Suprapubic skin (tissue), 4 donors: ENCODE measurements at regions not wholly inside any gene's neighbourhood (a gene's known extent, or its start where the extent isn't known, plus 50 kb on each side); places are given as distances from the start of the nearest gene placed in this dataset.

ENCODE experiments used
- DNase-seq, 2 donors: peaks; one replicate each; pipeline ENCODE4 v3.0.0-alpha.2; 2019; ENCODE audit warnings: low spot score in 2 of 2
- H3K27ac ChIP-seq: fragments of 200-600 bp; sonication (generic); one replicate; pipeline ENCODE4 v1.5.1; 2019
- H3K27me3 ChIP-seq: fragments of 200-600 bp; sonication (generic); one replicate; pipeline ENCODE4 v1.5.1; 2019
- H3K36me3 ChIP-seq: fragments of 200-600 bp; sonication (generic); one replicate; pipeline ENCODE4 v1.5.1; 2019
- H3K4me1 ChIP-seq: fragments of 200-600 bp; sonication (generic); one replicate; pipeline ENCODE4 v1.5.1; 2019
- H3K4me3 ChIP-seq: fragments of 200-600 bp; sonication (generic); one replicate; pipeline ENCODE4 v1.5.1; 2019; ENCODE audit warnings: mild to moderate bottlenecking
- H3K9me3 ChIP-seq: fragments of 200-600 bp; sonication (generic); one replicate; pipeline ENCODE4 v1.5.1; 2019
- EP300 ChIP-seq: sonication (generic); formaldehyde crosslinking; IDR thresholded peaks from one replicate; pipeline ENCODE4 v1.6.1; 2017; ENCODE audit warnings: antibody characterized with exemption
- POLR2A ChIP-seq, 2 donors: fragments of 450-650 bp; IDR thresholded peaks; one replicate each; pipeline ENCODE4 v1.6.1; 2017; ENCODE audit warnings: antibody characterized with exemption in 2 of 2, mild to moderate bottlenecking in 2 of 2, moderate library complexity in 2 of 2
- POLR2AphosphoS5 ChIP-seq, 3 donors: sonication (generic); formaldehyde crosslinking; IDR thresholded peaks; one replicate each; pipeline ENCODE4 v1.6.1; 2017; ENCODE audit warnings: antibody characterized with exemption in 3 of 3
- WGBS: methylation state at CpG from one replicate; pipeline ENCODE4 v1.1.5; 2018; 5-methylcytosine and 5-hydroxymethylcytosine counted together
- TF ChIP-seq, protein P1 (sequence below), 2 donors: fragments of 200-600 bp in 1 of 2; fragments of 450-650 bp in 1 of 2; sonication (generic) in 1 of 2; IDR thresholded peaks; one replicate each; pipeline ENCODE4 v1.5.1; 2016 to 2019; ENCODE audit warnings: antibody characterized with exemption in 2 of 2, mild to moderate bottlenecking in 1 of 2, moderate library complexity in 1 of 2

DNA sequence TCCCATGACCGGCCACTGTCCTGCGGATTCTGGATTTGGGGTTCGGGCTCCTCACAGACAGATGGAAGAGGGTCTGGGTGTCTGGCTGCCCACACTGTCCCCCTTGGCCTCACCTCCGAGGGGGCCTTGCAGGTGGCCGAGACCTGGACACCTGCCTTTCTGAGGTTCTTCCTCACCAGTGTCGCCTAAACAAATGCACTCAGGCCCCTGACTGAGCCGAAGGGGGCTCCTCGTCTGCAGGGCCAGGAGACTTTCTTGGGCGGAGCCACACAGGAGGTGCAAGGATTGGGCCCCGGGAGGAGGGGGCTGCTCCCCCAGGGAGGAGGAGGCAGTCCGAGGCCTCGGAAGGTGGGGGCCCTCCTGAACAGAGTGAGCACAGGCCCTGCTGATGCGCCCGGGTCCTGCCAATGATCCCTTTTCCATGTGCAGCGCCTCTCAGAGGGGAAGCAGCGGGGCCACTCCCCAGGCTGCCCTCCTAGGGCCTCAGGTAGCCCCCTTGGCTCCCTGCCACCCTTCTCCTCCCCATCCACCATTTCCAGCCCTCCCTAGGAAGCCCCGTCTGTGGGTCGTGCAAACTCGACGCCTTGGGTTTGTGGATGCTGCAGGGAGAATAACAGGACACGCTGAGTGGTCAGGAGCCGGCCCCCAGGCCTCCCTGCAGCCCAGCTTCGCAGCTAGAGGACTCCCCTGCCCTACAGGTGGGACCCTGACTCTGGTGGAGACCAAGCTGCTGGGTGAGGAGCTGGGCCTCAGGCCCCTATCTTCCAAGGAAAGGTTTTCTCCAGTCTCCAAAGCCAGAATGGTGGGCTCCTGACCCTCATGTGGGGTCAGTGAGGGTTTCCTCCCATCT, 63.4 kb upstream of the ZNF469 start:
- Histone ChIP-seq H3K9me3 (no peaks in the 10 kb centered on the region), H3K36me3 (no peaks in the 10 kb centered on the region), H3K4me1 (peaks cover 24% of the 10 kb centered on the region), H3K4me3 (no peak overlapping the region), H3K27me3 (peaks cover 11% of the 10 kb centered on the region), H3K27ac (no peak overlapping the region)
- WGBS: 84% methylated on average over 20 of the region's 23 CpGs
- no peak for DNase-seq
- TF ChIP-seq POLR2A (IDR thresholded peaks at IDR 0.05) (no peak), EP300 (no peak), POLR2AphosphoS5 (IDR thresholded peaks at IDR 0.05) (no peak)
- TF ChIP-seq, protein P1, sequence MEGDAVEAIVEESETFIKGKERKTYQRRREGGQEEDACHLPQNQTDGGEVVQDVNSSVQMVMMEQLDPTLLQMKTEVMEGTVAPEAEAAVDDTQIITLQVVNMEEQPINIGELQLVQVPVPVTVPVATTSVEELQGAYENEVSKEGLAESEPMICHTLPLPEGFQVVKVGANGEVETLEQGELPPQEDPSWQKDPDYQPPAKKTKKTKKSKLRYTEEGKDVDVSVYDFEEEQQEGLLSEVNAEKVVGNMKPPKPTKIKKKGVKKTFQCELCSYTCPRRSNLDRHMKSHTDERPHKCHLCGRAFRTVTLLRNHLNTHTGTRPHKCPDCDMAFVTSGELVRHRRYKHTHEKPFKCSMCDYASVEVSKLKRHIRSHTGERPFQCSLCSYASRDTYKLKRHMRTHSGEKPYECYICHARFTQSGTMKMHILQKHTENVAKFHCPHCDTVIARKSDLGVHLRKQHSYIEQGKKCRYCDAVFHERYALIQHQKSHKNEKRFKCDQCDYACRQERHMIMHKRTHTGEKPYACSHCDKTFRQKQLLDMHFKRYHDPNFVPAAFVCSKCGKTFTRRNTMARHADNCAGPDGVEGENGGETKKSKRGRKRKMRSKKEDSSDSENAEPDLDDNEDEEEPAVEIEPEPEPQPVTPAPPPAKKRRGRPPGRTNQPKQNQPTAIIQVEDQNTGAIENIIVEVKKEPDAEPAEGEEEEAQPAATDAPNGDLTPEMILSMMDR (IDR thresholded peaks at IDR 0.05): no peak

DNA sequence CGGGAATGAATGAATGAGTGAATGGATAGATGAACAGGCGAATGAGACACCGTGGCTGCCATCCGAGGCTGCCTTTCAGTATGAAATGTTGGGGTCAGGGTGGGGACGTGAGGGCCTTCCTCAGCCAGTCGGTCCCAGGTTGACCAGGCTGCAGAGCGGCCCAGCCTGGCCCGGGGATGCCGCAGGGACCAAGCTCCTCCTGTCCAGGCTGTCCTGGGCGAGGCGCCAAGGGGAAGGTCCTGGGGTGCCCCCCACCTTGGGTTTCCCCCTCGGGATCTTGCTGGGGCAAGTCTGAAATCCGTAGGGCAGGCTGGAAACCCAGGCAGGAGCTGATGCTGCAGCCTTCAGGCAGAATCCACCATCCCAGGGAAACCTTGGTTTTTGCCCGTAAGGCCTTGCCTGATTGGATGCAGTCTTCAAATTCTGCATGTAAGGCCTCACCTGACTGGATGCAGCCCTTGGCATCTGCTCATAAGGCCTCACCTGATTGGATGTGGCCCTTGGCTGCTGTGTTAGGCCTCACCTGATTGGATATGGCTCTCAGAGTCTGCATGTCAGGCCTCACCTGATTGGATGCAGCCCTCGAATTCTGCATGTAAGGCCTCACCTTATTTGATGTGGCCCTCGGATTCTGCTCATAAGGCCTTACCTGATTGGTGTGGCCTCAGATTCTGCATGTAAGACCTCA, 61.7 kb upstream of the ZNF469 start:
- Histone ChIP-seq H3K4me1 (peaks cover 17% of the 10 kb centered on the region), H3K27ac (no peak overlapping the region), H3K36me3 (no peaks in the 10 kb centered on the region), H3K4me3 (no peak overlapping the region), H3K9me3 (no peaks in the 10 kb centered on the region), H3K27me3 (peaks cover 7% of the 10 kb centered on the region)
- 95% methylated on average over 13 of the region's 16 CpGs for WGBS
- DNase-seq: no peak
- TF ChIP-seq POLR2AphosphoS5 (IDR thresholded peaks at IDR 0.05): no peak
- no peak for TF ChIP-seq POLR2A (IDR thresholded peaks at IDR 0.05)
- TF ChIP-seq, protein P1 (IDR thresholded peaks at IDR 0.05): no peak
- no peak for TF ChIP-seq EP300

DNA sequence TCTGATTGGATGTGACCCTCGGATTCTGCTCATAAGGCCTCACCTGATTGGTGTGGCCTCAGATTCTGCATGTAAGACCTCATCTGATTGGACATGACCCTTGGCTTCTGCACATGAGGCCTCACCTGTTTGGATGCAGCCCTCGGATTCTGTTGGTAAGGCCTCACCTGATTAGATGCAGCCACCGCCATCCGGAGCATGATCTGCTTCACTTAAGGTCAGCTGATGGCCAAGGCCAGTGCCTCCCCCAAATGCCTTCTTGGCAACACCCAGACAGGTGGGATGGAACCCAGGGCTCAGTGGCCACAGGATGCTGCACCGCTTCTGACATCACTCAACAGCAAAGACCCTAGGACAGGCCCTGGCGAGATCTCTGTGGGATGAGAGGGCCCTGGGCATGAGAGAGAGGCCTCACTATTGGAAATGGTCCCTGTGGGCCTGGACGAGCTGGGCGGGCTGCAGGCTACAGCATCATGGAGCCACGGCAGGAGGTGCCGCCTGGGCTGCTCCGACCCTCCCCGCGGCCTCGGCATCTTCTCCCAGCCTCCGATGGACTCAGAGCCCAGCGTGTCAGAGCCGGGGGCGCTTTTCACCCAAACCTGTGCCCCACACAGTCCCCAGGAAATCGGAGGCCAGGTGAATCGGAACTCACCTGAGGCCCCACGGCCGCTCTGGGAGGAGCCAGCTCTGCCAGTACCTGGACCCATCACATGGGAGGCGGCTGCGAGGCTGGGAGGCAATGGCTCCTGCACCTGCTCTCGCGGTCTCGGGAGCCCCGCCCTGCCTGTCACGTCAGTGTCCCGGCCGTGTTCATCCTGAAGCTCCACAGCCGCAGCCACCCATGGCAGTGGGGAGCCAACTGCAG, 60.9 kb upstream of the ZNF469 start:
- Histone ChIP-seq H3K27me3 (peaks cover 3% of the 10 kb centered on the region), H3K4me3 (no peak overlapping the region), H3K36me3 (no peaks in the 10 kb centered on the region), H3K9me3 (no peaks in the 10 kb centered on the region), H3K27ac (no peak overlapping the region), H3K4me1 (peaks cover 14% of the 10 kb centered on the region)
- DNase-seq: no peak
- TF ChIP-seq EP300 (no peak), POLR2AphosphoS5 (IDR thresholded peaks at IDR 0.05) (no peak), POLR2A (IDR thresholded peaks at IDR 0.05) (no peak)
- TF ChIP-seq, protein P1 (IDR thresholded peaks at IDR 0.05): no peak
- 97% methylated on average over 24 of the region's 32 CpGs for WGBS

DNA sequence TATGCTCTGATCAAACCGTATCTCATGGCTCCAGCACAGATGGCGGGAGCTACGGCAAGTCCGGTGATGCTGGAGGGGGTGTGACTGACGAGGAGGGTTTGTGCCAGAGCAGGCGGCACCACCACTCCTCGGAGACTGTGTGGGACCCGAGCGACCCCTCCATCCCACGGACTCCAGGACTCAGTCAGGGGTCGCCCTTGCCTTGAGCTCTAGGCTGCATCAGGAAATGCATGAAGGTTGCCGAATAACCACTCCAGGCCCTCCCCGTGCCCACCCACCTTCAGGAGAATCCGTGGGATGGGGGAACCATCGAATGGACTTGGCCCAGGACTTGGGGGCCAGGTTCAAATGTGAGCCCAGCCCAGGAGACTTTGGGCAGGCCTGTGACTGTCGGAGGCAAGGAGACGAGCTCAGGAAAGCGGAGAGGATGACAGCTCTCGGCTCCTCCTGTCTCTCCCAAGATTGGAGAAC, 60.2 kb upstream of the ZNF469 start:
- no peaks in the 10 kb centered on the region for H3K27me3 ChIP-seq
- no peak for DNase-seq
- H3K9me3 ChIP-seq: no peaks in the 10 kb centered on the region
- peaks cover 9% of the 10 kb centered on the region for H3K4me1 ChIP-seq
- TF ChIP-seq EP300 (no peak), POLR2AphosphoS5 (IDR thresholded peaks at IDR 0.05) (no peak), POLR2A (IDR thresholded peaks at IDR 0.05) (no peak)
- TF ChIP-seq, protein P1 (IDR thresholded peaks at IDR 0.05): no peak
- WGBS: 92% methylated on average over 13 of the region's 19 CpGs
- H3K4me3 ChIP-seq: no peak overlapping the region
- H3K36me3 ChIP-seq: no peaks in the 10 kb centered on the region
- H3K27ac ChIP-seq: no peak overlapping the region
